PC-3 (cell line): ENCODE measurements at regions not wholly inside any gene's neighbourhood (a gene's known extent, or its start where the extent isn't known, plus 50 kb on each side); places are given as distances from the start of the nearest gene placed in this dataset.
"Not testable (repeated sequence)": the region's sequence is repeated elsewhere in the genome, so short reads cannot be mapped to it uniquely, and the experiment has no call there.

Experiments
- ATAC-seq: fragments of 200-7000 bp; cut with Tn5 transposase; 2 replicates; pipeline ENCODE4 v1.9.1; 2020; ENCODE audit warnings: mild to moderate bottlenecking, moderate library complexity
- BruUV-seq: library from RNA; stranded (reverse); fragments of 400-500 nt; replicated peaks from 2 replicates; lab custom pipeline; 2021; lab: Mats Ljungman, UMichigan
- CTCF ChIA-PET: fragments of 300-600 bp; sonication (Branson Sonifier 250); formaldehyde crosslinking; loops from one replicate; lab custom pipeline; 2022; ENCODE audit warnings: antibody characterized with exemption; lab: Charles Lee
- POLR2A ChIA-PET: fragments of 300-600 bp; sonication (Branson Sonifier 250); formaldehyde crosslinking; loops from one replicate; lab custom pipeline; 2022; ENCODE audit warnings: antibody characterized with exemption; ENCODE audit not compliant: unreplicated experiment; lab: Charles Lee
- DNase-seq: peaks from one replicate; pipeline ENCODE4 v3.0.0-alpha.2; 2015
- H2AFZ ChIP-seq: fragments of 300-600 bp; sonication (generic); 2 replicates; pipeline ENCODE4 v1.6.0; 2016; ENCODE audit warnings: antibody characterized with exemption, low read length
- H3F3A ChIP-seq: fragments of 300-600 bp; sonication (generic); one replicate; pipeline ENCODE4 v1.6.0; 2017; ENCODE audit warnings: antibody characterized with exemption, low read length, control low read depth, mild to moderate bottlenecking; ENCODE audit not compliant: unreplicated experiment
- H3K27ac ChIP-seq: fragments of 300-600 bp; sonication (generic); 2 replicates; pipeline ENCODE4 v1.5.1; 2016; ENCODE audit warnings: mild to moderate bottlenecking, low read length
- H3K27me3 ChIP-seq: fragments of 300-600 bp; sonication (generic); 2 replicates; pipeline ENCODE4 v1.6.1; 2016; ENCODE audit warnings: low read length, mixed read lengths
- H3K36me3 ChIP-seq: fragments of 300-600 bp; sonication (generic); 2 replicates; pipeline ENCODE4 v1.6.1; 2016; ENCODE audit warnings: low read depth, mixed run types, low read length, mixed read lengths
- H3K4me1 ChIP-seq: fragments of 300-600 bp; sonication (generic); 2 replicates; pipeline ENCODE4 v1.5.1; 2016; ENCODE audit warnings: low read length; ENCODE audit not compliant: insufficient read depth
- H3K4me2 ChIP-seq: fragments of 300-600 bp; sonication (generic); 2 replicates; pipeline ENCODE4 v1.6.0; 2016; ENCODE audit warnings: low read length
- H3K4me3 ChIP-seq: fragments of 300-600 bp; sonication (generic); 2 replicates; pipeline ENCODE4 v1.5.1; 2016; ENCODE audit warnings: mild to moderate bottlenecking, low read length, mixed read lengths
- H3K79me2 ChIP-seq: fragments of 300-600 bp; sonication (generic); 2 replicates; pipeline ENCODE4 v1.6.1; 2017; ENCODE audit warnings: low read length, mixed read lengths
- H3K9ac ChIP-seq: fragments of 300-600 bp; sonication (generic); 2 replicates; pipeline ENCODE4 v1.6.0; 2016; ENCODE audit warnings: mild to moderate bottlenecking, low read length
- H3K9me2 ChIP-seq: fragments of 300-600 bp; sonication (generic); replicated peaks from 2 replicates; pipeline ENCODE4 v1.6.1; 2016; ENCODE audit warnings: mixed run types, low read length, mixed read lengths
- H3K9me3 ChIP-seq: fragments of 300-600 bp; sonication (generic); 2 replicates; pipeline ENCODE4 v1.6.1; 2016; ENCODE audit warnings: low read length, mixed read lengths
- H4K20me1 ChIP-seq: fragments of 300-600 bp; sonication (generic); 2 replicates; pipeline ENCODE4 v1.6.1; 2016; ENCODE audit warnings: low read length, mixed read lengths
- CTCF ChIP-seq: fragments of 300-600 bp; sonication (generic); conservative IDR thresholded peaks from 2 replicates; pipeline ENCODE4 v1.5.1; 2017; ENCODE audit warnings: antibody characterized with exemption, low read depth, mild to moderate bottlenecking, low read length
- EZH2 ChIP-seq: fragments of 300-600 bp; sonication (generic); IDR thresholded peaks from one replicate; pipeline ENCODE4 v1.6.1; 2017; ENCODE audit warnings: antibody characterized with exemption, mild to moderate bottlenecking, low read length; ENCODE audit not compliant: unreplicated experiment
- EZH2phosphoT487 ChIP-seq: fragments of 300-600 bp; sonication (generic); IDR thresholded peaks from 2 replicates; pipeline ENCODE4 v1.6.1; 2018; ENCODE audit warnings: mild to moderate bottlenecking, antibody characterized with exemption, low read length, borderline replicate concordance
- intact Hi-C: fragments of 100-400 bp; cut with micrococcal nuclease; formaldehyde crosslinking; loops from 2 replicates; pipeline ENCODE4 v1.9.0; 2023

GRCh38 chr2:132279930-132280615 is 118.3 kb upstream of the ANKRD30BL start:
- no peaks in the 10 kb centered on the region for H4K20me1 ChIP-seq
- no peaks in the 10 kb centered on the region for H3K79me2 ChIP-seq
- no peak for DNase-seq
- TF ChIP-seq CTCF (no peak), EZH2phosphoT487 (no peak), EZH2 (no peak)
- H3K9ac ChIP-seq = no peak overlapping the region
- intact Hi-C loops = no loop called here
- no peak overlapping the region for H3K4me2 ChIP-seq
- BruUV-seq = no TSS peak
- no peaks in the 10 kb centered on the region for H3K36me3 ChIP-seq
- H3K4me3 ChIP-seq = no peak overlapping the region
- no peak overlapping the region for H2AFZ ChIP-seq
- H3K27ac ChIP-seq = no peak overlapping the region
- POLR2A ChIA-PET = no interaction called here
- H3K27me3 ChIP-seq = 0 out of 2 replicates have a peak, but pooled peaks cover 4% of the 10 kb centered on the region
- ATAC-seq = no peak
- no peaks in the 10 kb centered on the region for H3K9me2 ChIP-seq
- CTCF ChIA-PET = no interaction called here
- H3K4me1 ChIP-seq = no peaks in the 10 kb centered on the region
- no peaks in the 10 kb centered on the region for H3F3A ChIP-seq
- no peaks in the 10 kb centered on the region for H3K9me3 ChIP-seq

GRCh38 chr2:132280912-132281311 is 119.2 kb upstream of the ANKRD30BL start:
- no peak overlapping the region for H3K4me2 ChIP-seq
- no peaks in the 10 kb centered on the region for H3K9me2 ChIP-seq
- no peaks in the 10 kb centered on the region for H3K36me3 ChIP-seq
- no peak for ATAC-seq
- intact Hi-C loops = no loop called here
- H4K20me1 ChIP-seq = no peaks in the 10 kb centered on the region
- DNase-seq = no peak
- 0 out of 2 replicates have a peak, but pooled peaks cover 7% of the 10 kb centered on the region for H3K27me3 ChIP-seq
- H3K9ac ChIP-seq = no peak overlapping the region
- no peak overlapping the region for H3K4me3 ChIP-seq
- POLR2A ChIA-PET = no interaction called here
- H3K27ac ChIP-seq = no peak overlapping the region
- CTCF ChIA-PET = no interaction called here
- TF ChIP-seq EZH2 (no peak), CTCF (no peak), EZH2phosphoT487 (no peak)
- no peak overlapping the region for H2AFZ ChIP-seq
- BruUV-seq = no TSS peak
- no peaks in the 10 kb centered on the region for H3K9me3 ChIP-seq
- no peaks in the 10 kb centered on the region for H3F3A ChIP-seq
- no peaks in the 10 kb centered on the region for H3K79me2 ChIP-seq
- H3K4me1 ChIP-seq = no peaks in the 10 kb centered on the region

- ATAC-seq, H3K9ac ChIP-seq, H3K27me3 ChIP-seq, H3K36me3 ChIP-seq, POLR2A ChIA-PET, CTCF ChIA-PET, intact Hi-C loops, H3K4me3 ChIP-seq, H3F3A ChIP-seq, H3K9me3 ChIP-seq, H3K27ac ChIP-seq, DNase-seq, H3K9me2 ChIP-seq, H2AFZ ChIP-seq, H3K79me2 ChIP-seq, BruUV-seq, H3K4me2 ChIP-seq, H3K4me1 ChIP-seq, H4K20me1 ChIP-seq: not testable (repeated sequence)
These were observed 120.4 kb upstream of the ANKRD30BL start for GRCh38 chr2:132282104-132282503.
